ENCODE measurements at regions not wholly inside any gene's neighbourhood (a gene's known extent, or its start where the extent isn't known, plus 50 kb on each side); places are given as distances from the start of the nearest gene placed in this dataset.
A peak's percentile ranks its signal among the peaks of the same experiment; 100 is the strongest.

DNA sequence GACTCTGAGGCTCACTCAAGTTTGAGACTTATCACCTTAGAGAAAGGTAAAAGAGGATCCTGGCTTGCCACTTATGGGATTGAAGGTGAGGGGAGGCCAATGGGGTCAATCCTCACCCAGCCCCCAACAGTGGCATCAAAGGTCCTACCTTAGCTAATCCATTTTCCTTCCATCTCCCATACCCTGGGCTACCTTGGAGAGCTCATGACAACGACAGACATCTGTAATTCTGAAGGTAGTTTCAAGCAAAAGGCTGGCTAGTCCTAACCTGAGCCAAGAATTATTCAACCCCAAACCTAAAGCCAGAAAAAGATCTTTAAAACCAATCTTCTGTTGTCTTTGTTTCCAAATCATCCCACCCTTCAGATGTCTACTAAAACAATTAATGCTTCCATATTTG, 179.2 kb upstream of the GHITM start:
- Histone ChIP-seq H3K4me1 (ENCODE audit: insufficient read depth) (no peaks in the 10 kb centered on the region), H3K27me3 (no peaks in the 10 kb centered on the region), H3K36me3 (no peaks in the 10 kb centered on the region), H3K4me3 (no peak overlapping the region), H3K27ac (no peak overlapping the region), H3K9me3 (no peaks in the 10 kb centered on the region)
- intact Hi-C loops (cut with DNase I) = no loop called here
- DNase-seq = no peak
- 75 to 81% (median 77%) methylated on average over 1 of the region's 1 CpG for WGBS, 3 donors
- TF ChIP-seq CTCF (IDR thresholded peaks at IDR 0.05) (no peak), POLR2A (IDR thresholded peaks at IDR 0.05) (no peak), EP300 (IDR thresholded peaks at IDR 0.05) (no peak)

GRCh38 chr10:83961620-83962019, 177.7 kb upstream of the GHITM start:
- Histone ChIP-seq H3K36me3 (no peaks in the 10 kb centered on the region), H3K27ac (no peak overlapping the region), H3K9me3 (no peaks in the 10 kb centered on the region), H3K4me3 (no peak overlapping the region), H3K4me1 (ENCODE audit: insufficient read depth) (no peaks in the 10 kb centered on the region), H3K27me3 (no peaks in the 10 kb centered on the region)
- intact Hi-C loops (cut with DNase I) = no loop called here
- TF ChIP-seq POLR2A (IDR thresholded peaks at IDR 0.05) (no peak), CTCF (IDR thresholded peaks at IDR 0.05) (no peak), EP300 (IDR thresholded peaks at IDR 0.05) (no peak)
- no peak for DNase-seq

DNA sequence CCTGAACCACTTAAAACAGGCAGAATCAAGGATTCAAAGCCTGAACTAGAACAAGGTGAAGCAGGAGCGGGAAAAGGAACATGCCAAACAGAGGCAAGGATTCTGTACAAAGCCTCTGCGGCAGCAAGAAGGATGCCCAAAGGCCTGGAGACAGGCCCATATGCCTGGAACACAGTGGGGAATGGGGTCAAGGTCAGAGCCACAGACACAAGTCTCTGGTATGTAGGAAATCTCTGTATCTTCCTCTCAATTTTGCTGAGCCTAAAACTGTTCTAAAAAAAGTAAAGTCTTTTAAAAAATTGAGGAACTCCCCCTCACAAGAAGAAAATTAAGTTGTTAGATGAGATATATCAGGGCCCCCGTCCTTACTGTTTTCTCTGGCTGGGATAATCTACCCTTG, 175.9 kb upstream of the GHITM start:
- DNase-seq = peak in 3 of 5 donors; percentile 23 to 53 (median 25)
- Histone ChIP-seq H3K9me3 (no peaks in the 10 kb centered on the region), H3K36me3 (no peaks in the 10 kb centered on the region), H3K27ac (no peak overlapping the region), H3K4me3 (no peak overlapping the region), H3K4me1 (ENCODE audit: insufficient read depth) (no peaks in the 10 kb centered on the region), H3K27me3 (no peaks in the 10 kb centered on the region)
- intact Hi-C loops (cut with DNase I) = no loop called here
- TF ChIP-seq EP300 (IDR thresholded peaks at IDR 0.05) (no peak), CTCF (IDR thresholded peaks at IDR 0.05) (no peak), POLR2A (IDR thresholded peaks at IDR 0.05) (no peak)
- 23 to 36% (median 35%) methylated on average over 3 of the region's 3 CpGs for WGBS, 3 donors

DNA sequence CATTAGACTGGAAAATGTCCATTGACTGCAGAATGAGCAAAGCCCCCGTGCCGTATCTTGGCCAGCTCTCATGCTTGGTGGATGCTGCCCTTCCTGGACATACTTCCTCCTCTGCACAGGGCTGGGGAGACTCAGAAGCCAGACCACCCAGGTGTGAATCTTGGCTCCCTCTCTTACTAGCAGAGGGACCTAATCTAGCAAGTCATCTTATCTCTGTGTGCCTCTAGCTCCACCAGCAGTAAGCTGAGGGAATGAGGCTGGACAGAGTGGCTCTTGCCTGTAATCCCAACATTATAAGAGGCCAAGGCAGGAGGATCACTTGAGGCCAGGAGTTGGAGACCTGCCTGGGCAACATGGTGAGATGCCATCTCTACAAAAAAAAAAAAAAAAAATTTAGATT, 173.8 kb upstream of the GHITM start:
- DNase-seq = no peak
- no peak overlapping the region for H3K27ac ChIP-seq
- WGBS, 3 donors = 23 to 32% (median 26%) methylated on average over 2 of the region's 2 CpGs
- intact Hi-C loops (cut with DNase I) = no loop called here
- no peaks in the 10 kb centered on the region for H3K27me3 ChIP-seq
- no peaks in the 10 kb centered on the region for H3K9me3 ChIP-seq
- no peaks in the 10 kb centered on the region for H3K36me3 ChIP-seq
- TF ChIP-seq CTCF (IDR thresholded peaks at IDR 0.05) = no peak
- no peak for TF ChIP-seq POLR2A (IDR thresholded peaks at IDR 0.05)
- TF ChIP-seq EP300 (IDR thresholded peaks at IDR 0.05) = no peak
- no peaks in the 10 kb centered on the region for H3K4me1 ChIP-seq (ENCODE audit: insufficient read depth)
- H3K4me3 ChIP-seq = no peak overlapping the region

DNA sequence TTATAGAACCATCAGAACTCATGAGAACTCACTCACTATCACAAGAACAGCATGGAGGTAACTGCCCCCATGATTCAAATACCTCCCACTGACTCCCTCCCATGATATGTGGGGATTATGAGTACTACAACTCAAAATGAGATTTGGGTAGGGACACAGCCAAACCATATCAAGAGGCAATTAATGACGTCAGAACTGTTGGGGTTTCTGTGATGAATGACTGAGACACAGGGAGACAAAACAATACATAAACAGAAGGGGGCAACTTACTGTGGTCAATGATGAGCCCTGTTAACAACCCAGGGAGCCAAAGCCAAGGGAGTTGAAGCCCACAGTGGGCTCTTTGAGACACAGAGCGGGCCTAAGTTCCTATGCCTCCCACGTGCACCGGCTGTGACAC, 171.3 kb upstream of the GHITM start:
- intact Hi-C loops (cut with DNase I) = no loop called here
- H3K4me1 ChIP-seq (ENCODE audit: insufficient read depth) = no peaks in the 10 kb centered on the region
- no peak overlapping the region for H3K27ac ChIP-seq
- no peak for DNase-seq
- no peaks in the 10 kb centered on the region for H3K27me3 ChIP-seq
- no peaks in the 10 kb centered on the region for H3K9me3 ChIP-seq
- H3K36me3 ChIP-seq = no peaks in the 10 kb centered on the region
- no peak overlapping the region for H3K4me3 ChIP-seq
- no peak for TF ChIP-seq POLR2A (IDR thresholded peaks at IDR 0.05)
- TF ChIP-seq EP300 (IDR thresholded peaks at IDR 0.05) = no peak
- no peak for TF ChIP-seq CTCF (IDR thresholded peaks at IDR 0.05)
- 76 to 87% (median 82%) methylated on average over 4 of the region's 4 CpGs for WGBS, 3 donors
